H1 (cell line): ENCODE measurements at regions not wholly inside any gene's neighbourhood (a gene's known extent, or its start where the extent isn't known, plus 50 kb on each side); places are given as distances from the start of the nearest gene placed in this dataset.

Source experiments
- ATF2 ChIP-seq: IDR thresholded peaks from 2 replicates; pipeline ENCODE4 v1.6.1; 2012; ENCODE audit warnings: low read length, inconsistent platforms
- BCL11A ChIP-seq, 2 experiments: IDR thresholded peaks; one replicate each; pipeline ENCODE4 v1.6.1; 2011; ENCODE audit warnings: low read depth in 2 of 2, low read length in 2 of 2, mild to moderate bottlenecking in 2 of 2
- CBX5 ChIP-seq: fragments of 300-800, 300-1000 bp; sonication (generic); IDR thresholded peaks from 2 replicates; pipeline ENCODE4 v1.7.1; 2016; ENCODE audit warnings: antibody characterized with exemption, low read length, low read depth
- CHD7 ChIP-seq: fragments of 300-600 bp; sonication (generic); IDR thresholded peaks from 2 replicates; pipeline ENCODE4 v1.7.1; 2012; ENCODE audit warnings: low read length, moderate library complexity, mild to moderate bottlenecking, inconsistent platforms; ENCODE audit not compliant: insufficient replicate concordance
- NRF1 ChIP-seq: IDR thresholded peaks from 2 replicates; pipeline ENCODE4 v1.6.1; 2011; ENCODE audit warnings: mild to moderate bottlenecking, low read depth, low read length, improper control_type of control experiment

DNA sequence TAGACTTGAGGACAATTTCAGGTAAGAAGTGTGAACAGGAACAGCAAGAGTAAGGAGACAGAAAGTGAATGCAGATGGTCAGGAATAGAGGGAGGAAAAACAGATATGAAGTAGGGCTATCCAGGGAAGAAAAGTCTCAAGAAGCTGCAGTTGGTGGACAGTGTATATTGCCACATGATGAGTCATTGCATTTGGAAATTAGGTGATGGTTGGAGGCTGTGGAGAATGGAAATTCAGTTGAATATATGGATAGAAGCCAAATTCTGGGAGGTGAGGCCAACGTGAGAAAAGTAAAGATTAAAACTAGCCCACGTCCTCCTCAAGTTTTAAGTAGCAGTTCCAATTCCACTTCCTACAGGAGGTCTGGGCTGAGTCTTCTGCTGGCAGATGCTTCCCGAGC is 158.4 kb downstream of the UBE2E3 start (continued):
- TF ChIP-seq ATF2: no peak
- no peak for TF ChIP-seq CHD7
- no peak for TF ChIP-seq NRF1
- no peak for TF ChIP-seq BCL11A (IDR thresholded peaks at IDR 0.05; ENCODE audit: low read depth in 2 of 2, low read length in 2 of 2)
- TF ChIP-seq CBX5: no peak
